ENCODE measurements at regions not wholly inside any gene's neighbourhood (a gene's known extent, or its start where the extent isn't known, plus 50 kb on each side); places are given as distances from the start of the nearest gene placed in this dataset.

- H3K4me3 ChIP-seq (ENCODE audit: low read depth in 1 of 3, low read length in 3 of 3) = no peak overlapping the region
- H3K36me3 ChIP-seq (ENCODE audit: control insufficient read depth in 4 of 4, insufficient read depth in 3 of 4, low read depth in 1 of 4, low read length in 3 of 4) = no peaks in the 10 kb centered on the region
- H3K9ac ChIP-seq (ENCODE audit: low read depth in 1 of 2, low read length in 2 of 2) = no peak overlapping the region
- no peaks in the 10 kb centered on the region for H3K27me3 ChIP-seq (ENCODE audit: control insufficient read depth in 4 of 4, insufficient read depth in 4 of 4, low read length in 3 of 4)
- TF ChIP-seq, protein P1, sequence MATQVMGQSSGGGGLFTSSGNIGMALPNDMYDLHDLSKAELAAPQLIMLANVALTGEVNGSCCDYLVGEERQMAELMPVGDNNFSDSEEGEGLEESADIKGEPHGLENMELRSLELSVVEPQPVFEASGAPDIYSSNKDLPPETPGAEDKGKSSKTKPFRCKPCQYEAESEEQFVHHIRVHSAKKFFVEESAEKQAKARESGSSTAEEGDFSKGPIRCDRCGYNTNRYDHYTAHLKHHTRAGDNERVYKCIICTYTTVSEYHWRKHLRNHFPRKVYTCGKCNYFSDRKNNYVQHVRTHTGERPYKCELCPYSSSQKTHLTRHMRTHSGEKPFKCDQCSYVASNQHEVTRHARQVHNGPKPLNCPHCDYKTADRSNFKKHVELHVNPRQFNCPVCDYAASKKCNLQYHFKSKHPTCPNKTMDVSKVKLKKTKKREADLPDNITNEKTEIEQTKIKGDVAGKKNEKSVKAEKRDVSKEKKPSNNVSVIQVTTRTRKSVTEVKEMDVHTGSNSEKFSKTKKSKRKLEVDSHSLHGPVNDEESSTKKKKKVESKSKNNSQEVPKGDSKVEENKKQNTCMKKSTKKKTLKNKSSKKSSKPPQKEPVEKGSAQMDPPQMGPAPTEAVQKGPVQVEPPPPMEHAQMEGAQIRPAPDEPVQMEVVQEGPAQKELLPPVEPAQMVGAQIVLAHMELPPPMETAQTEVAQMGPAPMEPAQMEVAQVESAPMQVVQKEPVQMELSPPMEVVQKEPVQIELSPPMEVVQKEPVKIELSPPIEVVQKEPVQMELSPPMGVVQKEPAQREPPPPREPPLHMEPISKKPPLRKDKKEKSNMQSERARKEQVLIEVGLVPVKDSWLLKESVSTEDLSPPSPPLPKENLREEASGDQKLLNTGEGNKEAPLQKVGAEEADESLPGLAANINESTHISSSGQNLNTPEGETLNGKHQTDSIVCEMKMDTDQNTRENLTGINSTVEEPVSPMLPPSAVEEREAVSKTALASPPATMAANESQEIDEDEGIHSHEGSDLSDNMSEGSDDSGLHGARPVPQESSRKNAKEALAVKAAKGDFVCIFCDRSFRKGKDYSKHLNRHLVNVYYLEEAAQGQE (IDR thresholded peaks at IDR 0.05) = no peak
- no peak for TF ChIP-seq RAD21 (IDR thresholded peaks at IDR 0.05)
- TF ChIP-seq, protein P2, sequence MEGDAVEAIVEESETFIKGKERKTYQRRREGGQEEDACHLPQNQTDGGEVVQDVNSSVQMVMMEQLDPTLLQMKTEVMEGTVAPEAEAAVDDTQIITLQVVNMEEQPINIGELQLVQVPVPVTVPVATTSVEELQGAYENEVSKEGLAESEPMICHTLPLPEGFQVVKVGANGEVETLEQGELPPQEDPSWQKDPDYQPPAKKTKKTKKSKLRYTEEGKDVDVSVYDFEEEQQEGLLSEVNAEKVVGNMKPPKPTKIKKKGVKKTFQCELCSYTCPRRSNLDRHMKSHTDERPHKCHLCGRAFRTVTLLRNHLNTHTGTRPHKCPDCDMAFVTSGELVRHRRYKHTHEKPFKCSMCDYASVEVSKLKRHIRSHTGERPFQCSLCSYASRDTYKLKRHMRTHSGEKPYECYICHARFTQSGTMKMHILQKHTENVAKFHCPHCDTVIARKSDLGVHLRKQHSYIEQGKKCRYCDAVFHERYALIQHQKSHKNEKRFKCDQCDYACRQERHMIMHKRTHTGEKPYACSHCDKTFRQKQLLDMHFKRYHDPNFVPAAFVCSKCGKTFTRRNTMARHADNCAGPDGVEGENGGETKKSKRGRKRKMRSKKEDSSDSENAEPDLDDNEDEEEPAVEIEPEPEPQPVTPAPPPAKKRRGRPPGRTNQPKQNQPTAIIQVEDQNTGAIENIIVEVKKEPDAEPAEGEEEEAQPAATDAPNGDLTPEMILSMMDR (IDR thresholded peaks at IDR 0.05; ENCODE audit: low read depth, low read length, missing input control) = no peak
- no peak for TF ChIP-seq JUND (IDR thresholded peaks at IDR 0.05)
- TF ChIP-seq FOXA1 (IDR thresholded peaks at IDR 0.05) = no peak
- TF ChIP-seq RXRA (IDR thresholded peaks at IDR 0.05) = no peak
- DNase-seq (ENCODE audit: low spot score) = no peak
- WGBS = 93% methylated on average over 3 of the region's 3 CpGs
- H3K9me3 ChIP-seq (ENCODE audit: control insufficient read depth in 4 of 4, low read length in 3 of 4) = no peaks in the 10 kb centered on the region
- H3K4me1 ChIP-seq (ENCODE audit: control insufficient read depth in 4 of 4, insufficient read depth in 4 of 4, low read length in 3 of 4) = peaks cover 0 to 1% (median 0%) of the 10 kb centered on the region in 4 donors
- H3K27ac ChIP-seq (ENCODE audit: low read depth in 1 of 2, low read length in 2 of 2) = no peak overlapping the region
Measured at GRCh38 chr9:16175461-16175860, 622.6 kb downstream of the CCDC171 start.

DNA sequence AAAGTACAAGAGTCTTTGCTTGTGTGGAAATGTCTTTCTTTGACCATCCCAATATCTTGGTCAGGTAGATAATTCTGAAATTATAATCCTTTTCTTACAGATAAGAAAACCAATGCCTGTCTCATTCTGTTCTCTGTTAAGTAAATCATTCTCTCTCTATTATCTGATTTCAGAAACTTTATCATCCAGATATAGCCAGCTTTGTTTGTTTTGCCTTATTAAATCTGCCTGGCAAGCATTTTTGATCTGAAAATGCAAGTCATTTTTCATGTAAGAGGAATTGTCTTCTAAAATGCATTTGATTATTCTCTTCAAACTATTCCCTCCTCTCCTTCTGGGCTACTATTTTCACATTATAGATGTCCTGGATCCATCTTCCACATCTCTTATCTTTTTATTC, 625.5 kb downstream of the CCDC171 start:
- Histone ChIP-seq H3K4me3 (ENCODE audit: low read depth in 1 of 3, low read length in 3 of 3) (no peak overlapping the region), H3K27ac (ENCODE audit: low read depth in 1 of 2, low read length in 2 of 2) (no peak overlapping the region), H3K27me3 (ENCODE audit: control insufficient read depth in 4 of 4, insufficient read depth in 4 of 4, low read length in 3 of 4) (no peaks in the 10 kb centered on the region), H3K9ac (ENCODE audit: low read depth in 1 of 2, low read length in 2 of 2) (no peak overlapping the region), H3K4me1 (ENCODE audit: control insufficient read depth in 4 of 4, insufficient read depth in 4 of 4, low read length in 3 of 4) (no peaks in the 10 kb centered on the region), H3K9me3 (ENCODE audit: control insufficient read depth in 4 of 4, low read length in 3 of 4) (no peaks in the 10 kb centered on the region), H3K36me3 (ENCODE audit: control insufficient read depth in 4 of 4, insufficient read depth in 3 of 4, low read depth in 1 of 4, low read length in 3 of 4) (no peaks in the 10 kb centered on the region)
- DNase-seq (ENCODE audit: low spot score) = no peak
- TF ChIP-seq HNF4A (conservative IDR thresholded peaks at IDR 0.05) (no peak), JUND (IDR thresholded peaks at IDR 0.05) (no peak), FOXA2 (IDR thresholded peaks at IDR 0.05) (no peak), FOXA1 (IDR thresholded peaks at IDR 0.05) (no peak)
- TF ChIP-seq, protein P2 (IDR thresholded peaks at IDR 0.05; ENCODE audit: low read depth, low read length, missing input control) = no peak

DNA sequence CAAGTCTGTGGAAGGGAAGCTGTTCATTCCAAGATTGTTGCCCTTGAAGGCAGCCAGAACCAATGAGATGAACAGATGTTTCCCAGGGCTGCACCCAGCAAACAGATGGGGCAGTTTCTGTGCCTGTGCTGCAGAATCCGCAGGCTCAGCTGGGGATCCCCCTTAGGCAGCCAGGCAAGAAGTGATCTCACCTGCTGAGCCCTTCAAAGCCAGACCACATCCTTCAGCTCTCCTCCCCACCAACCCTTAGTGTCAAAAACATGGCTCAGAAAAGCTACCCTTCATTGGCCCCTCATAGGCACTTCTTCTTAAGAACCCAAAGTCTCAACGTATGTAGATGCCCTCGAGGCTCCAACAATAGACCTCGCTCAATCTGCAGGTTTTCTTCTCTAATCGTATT, 626.7 kb downstream of the CCDC171 start:
- H3K36me3 ChIP-seq (ENCODE audit: control insufficient read depth in 4 of 4, insufficient read depth in 3 of 4, low read depth in 1 of 4, low read length in 3 of 4) = no peaks in the 10 kb centered on the region
- no peaks in the 10 kb centered on the region for H3K27me3 ChIP-seq (ENCODE audit: control insufficient read depth in 4 of 4, insufficient read depth in 4 of 4, low read length in 3 of 4)
- TF ChIP-seq FOXA2 (IDR thresholded peaks at IDR 0.05) = no peak
- no peak overlapping the region for H3K4me3 ChIP-seq (ENCODE audit: low read depth in 1 of 3, low read length in 3 of 3)
- H3K9me3 ChIP-seq (ENCODE audit: control insufficient read depth in 4 of 4, low read length in 3 of 4) = no peaks in the 10 kb centered on the region
- WGBS = 82% methylated on average over 5 of the region's 5 CpGs
- no peaks in the 10 kb centered on the region for H3K4me1 ChIP-seq (ENCODE audit: control insufficient read depth in 4 of 4, insufficient read depth in 4 of 4, low read length in 3 of 4)
- no peak overlapping the region for H3K9ac ChIP-seq (ENCODE audit: low read depth in 1 of 2, low read length in 2 of 2)
- DNase-seq (ENCODE audit: low spot score) = no peak
- no peak overlapping the region for H3K27ac ChIP-seq (ENCODE audit: low read depth in 1 of 2, low read length in 2 of 2)

All from liver (tissue), 8 donors.